GM10266 (cell line): ENCODE measurements at regions not wholly inside any gene's neighbourhood (a gene's known extent, or its start where the extent isn't known, plus 50 kb on each side); places are given as distances from the start of the nearest gene placed in this dataset.
A peak's percentile ranks its signal among the peaks of the same experiment; 100 is the strongest.

Experiments
- DNase-seq: peaks from one replicate; pipeline ENCODE4 v3.0.0; 2012; ENCODE audit errors: extremely low spot score
- TF ChIP-seq, protein P1 (sequence below): IDR thresholded peaks from 2 replicates; pipeline ENCODE4 v1.5.1; 2012; ENCODE audit warnings: mild to moderate bottlenecking, low read depth; ENCODE audit not compliant: control insufficient read depth, insufficient read depth; ENCODE audit errors: missing control alignments

DNA sequence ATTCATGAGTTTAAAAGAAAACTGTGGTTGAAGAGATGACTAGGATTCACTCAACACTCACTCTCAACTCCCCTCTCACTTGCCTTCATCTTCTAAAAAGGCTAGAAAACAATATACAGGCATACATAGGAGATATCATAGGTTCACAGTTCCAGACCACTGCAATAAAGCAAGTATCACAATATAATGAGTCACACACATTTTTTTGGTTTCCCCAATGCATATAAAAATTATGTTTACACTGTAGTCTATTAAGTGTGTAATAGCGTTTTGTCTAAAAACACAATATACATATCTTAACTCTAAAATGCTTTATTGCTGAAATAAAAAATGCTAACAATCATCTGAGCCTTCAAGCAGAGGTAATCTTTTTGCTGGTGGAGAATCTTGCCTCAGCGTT, 104.9 kb upstream of the PDE1C start:
- DNase-seq = no peak
- TF ChIP-seq, protein P1, sequence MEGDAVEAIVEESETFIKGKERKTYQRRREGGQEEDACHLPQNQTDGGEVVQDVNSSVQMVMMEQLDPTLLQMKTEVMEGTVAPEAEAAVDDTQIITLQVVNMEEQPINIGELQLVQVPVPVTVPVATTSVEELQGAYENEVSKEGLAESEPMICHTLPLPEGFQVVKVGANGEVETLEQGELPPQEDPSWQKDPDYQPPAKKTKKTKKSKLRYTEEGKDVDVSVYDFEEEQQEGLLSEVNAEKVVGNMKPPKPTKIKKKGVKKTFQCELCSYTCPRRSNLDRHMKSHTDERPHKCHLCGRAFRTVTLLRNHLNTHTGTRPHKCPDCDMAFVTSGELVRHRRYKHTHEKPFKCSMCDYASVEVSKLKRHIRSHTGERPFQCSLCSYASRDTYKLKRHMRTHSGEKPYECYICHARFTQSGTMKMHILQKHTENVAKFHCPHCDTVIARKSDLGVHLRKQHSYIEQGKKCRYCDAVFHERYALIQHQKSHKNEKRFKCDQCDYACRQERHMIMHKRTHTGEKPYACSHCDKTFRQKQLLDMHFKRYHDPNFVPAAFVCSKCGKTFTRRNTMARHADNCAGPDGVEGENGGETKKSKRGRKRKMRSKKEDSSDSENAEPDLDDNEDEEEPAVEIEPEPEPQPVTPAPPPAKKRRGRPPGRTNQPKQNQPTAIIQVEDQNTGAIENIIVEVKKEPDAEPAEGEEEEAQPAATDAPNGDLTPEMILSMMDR = no peak

DNA sequence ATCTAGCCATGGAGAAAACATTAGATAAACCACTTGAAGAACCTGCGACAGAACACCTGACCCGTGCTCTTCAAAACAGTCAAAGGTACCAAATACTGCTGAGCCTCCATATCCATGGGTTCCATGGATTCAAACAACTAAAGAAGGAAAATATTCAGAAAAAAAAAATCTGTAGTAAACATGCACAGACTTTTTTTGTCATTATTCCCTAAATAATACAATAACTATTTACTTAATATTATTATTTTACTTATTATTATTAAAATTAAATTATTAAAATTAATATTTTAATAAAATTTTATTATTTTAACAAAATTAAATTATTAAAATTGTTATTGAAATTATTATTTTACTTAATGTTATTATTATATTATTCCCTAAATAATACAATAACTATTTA, 101.0 kb upstream of the PDE1C start:
- DNase-seq = no peak
- TF ChIP-seq, protein P1 = no peak

DNA sequence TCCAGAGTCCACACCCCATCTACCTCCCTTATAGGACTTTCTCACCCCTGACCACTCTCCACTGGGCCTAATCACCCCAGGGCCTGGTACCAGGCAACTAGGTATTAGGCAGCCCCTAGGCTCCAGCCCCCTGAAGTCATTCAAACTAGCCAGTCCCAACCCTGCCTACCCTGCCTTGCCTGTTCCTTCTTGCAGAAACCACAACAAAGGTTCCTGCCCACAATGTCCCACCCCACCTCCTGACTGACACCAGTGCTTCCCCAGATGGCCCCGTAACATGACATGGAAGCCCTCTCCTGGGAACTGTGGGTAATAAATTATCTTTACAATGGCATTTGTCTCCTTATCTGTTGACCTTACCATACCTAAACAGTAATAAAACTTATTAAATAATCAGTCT, 100.6 kb upstream of the PDE1C start:
- no peak for DNase-seq
- TF ChIP-seq, protein P1 = no peak

DNA sequence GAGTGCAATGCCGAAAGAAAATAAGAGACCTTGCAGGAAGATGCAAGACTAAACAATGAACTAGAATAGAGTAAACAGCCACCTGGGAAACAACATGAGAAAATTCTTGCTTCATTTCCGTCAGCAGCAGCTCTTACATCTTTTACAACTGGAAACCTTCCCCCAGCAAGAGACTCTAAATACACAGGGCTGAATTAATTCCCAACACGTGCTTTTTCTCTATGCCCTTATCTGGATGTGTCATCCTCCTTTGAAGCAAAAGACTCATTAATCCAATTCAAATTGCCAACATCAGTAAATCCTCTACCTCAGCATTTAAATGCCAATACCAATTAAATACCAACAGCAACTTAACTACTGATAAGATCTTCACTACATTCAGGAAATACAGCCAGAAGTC, 99.0 kb upstream of the PDE1C start:
- TF ChIP-seq, protein P1 = no peak
- DNase-seq = no peak

DNA sequence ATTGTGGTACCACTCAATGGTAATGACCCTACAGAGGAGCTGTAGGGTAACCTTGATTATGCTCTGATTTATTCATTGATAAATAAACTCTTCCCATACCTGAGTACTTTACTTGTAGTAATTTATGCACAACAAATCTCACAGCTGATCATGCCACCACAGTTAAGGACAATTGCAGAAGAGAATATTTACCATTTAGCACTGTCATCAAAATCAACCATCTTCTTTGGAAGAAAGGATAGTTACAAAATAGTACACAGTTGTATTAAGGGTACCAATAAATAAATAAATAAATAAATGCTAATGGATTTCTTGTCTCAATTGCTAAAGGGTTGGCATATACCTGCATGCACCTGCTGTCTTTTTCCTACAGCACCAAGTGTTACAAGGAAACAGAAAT, 97.6 kb upstream of the PDE1C start:
- TF ChIP-seq, protein P1 = no peak
- DNase-seq = no peak

DNA sequence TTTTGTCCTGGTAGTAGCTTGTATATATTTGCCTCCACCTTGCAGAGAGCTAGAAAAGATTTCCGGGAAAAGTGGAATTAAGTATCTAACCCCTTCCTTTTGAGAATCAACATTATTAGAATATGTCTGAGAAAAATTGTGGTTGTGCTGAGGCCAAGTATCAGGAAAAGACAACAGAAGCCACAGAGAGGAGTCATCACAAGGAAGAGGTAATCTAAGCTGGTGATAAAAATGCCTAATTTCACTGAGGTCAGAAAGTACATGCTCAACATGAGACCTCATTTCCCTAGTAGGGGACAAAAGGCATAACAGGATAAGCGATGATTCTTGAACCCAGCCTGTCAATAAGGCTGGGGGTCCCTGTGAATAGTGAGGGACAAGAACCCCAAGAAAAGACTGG, 97.0 kb upstream of the PDE1C start:
- TF ChIP-seq, protein P1 = no peak
- DNase-seq = no peak

DNA sequence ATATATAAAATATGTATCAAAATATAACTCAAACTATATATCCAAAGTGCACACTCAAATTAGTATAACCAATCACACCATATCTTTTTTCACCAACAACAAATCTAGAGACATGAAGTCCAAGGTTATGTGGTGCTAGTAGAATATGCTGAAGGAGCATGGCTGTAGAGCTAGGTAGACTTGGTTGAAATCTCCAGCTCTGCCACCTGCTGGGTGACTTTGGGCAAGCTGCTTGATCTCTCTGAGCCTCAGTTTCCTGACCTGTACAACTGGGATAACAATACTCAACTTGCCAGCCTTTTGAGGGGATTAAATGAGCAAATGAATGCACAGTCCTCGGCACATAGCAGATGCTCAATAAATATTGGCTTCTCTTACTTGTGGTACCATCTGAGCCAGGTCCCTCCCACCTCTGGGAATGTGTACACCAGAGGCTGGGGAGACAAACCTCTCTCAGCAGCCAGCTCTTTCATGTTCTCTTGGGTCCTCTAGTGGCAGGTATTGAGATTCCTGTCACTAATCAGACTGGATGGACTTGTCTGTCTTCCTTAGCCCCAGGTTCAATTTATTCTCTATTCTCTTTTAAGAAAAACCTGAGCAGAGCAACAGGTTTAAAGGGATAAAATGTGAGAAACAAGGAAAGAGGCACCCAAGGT, 94.3 kb upstream of the PDE1C start:
- DNase-seq = peak; percentile 8
- TF ChIP-seq, protein P1 = no peak
